Naive thymus-derived CD8-positive, alpha-beta T cell (primary cell): ENCODE measurements at regions not wholly inside any gene's neighbourhood (a gene's known extent, or its start where the extent isn't known, plus 50 kb on each side); places are given as distances from the start of the nearest gene placed in this dataset.

Source experiments
- ATAC-seq, 2 donors: fragments of 150-1000 bp; cut with Tn5 transposase in 1 of 2; sonication (Bioruptor Pico), chemical (Tn5 transposase) in 1 of 2; 1 replicate in 1 of 2; 2 replicates in 1 of 2; pipeline ENCODE4 v1.10.0; 2021; ENCODE audit warnings: mild to moderate bottlenecking in 2 of 2, moderate library complexity in 2 of 2
- POLR2A ChIA-PET: fragments of 350-600 bp; sonication (Branson Sonifier 250); formaldehyde crosslinking; loops from one replicate; lab custom pipeline; 2021; ENCODE audit warnings: antibody characterized with exemption; lab: Charles Lee
- DNase-seq, 10 donors: peaks; one replicate each; pipeline versions ENCODE4 v3.0.0 to v3.0.0-alpha.2; 2020 to 2022
- H3K27ac Mint-ChIP-seq, 10 donors: one replicate each; pipeline ENCODE4 v1.8.0; 2020 to 2022; ENCODE audit warnings: mild to moderate bottlenecking in 10 of 10, mixed read lengths in 10 of 10, moderate library complexity in 4 of 10, inconsistent platforms in 1 of 10
- H3K27me3 Mint-ChIP-seq, 5 donors: one replicate each; pipeline ENCODE4 v1.8.0; 2021 to 2022; ENCODE audit warnings: mixed read lengths in 5 of 5
- H3K36me3 Mint-ChIP-seq, 3 donors: one replicate each; pipeline ENCODE4 v1.8.0; 2020 to 2022; ENCODE audit warnings: mixed read lengths in 3 of 3, mild to moderate bottlenecking in 2 of 3, inconsistent platforms in 1 of 3
- H3K4me1 Mint-ChIP-seq, 4 donors: one replicate each; pipeline ENCODE4 v1.8.0; 2021 to 2022; ENCODE audit warnings: mixed read lengths in 4 of 4
- H3K4me3 Mint-ChIP-seq, 10 donors: one replicate each; pipeline ENCODE4 v1.8.0; 2020 to 2022; ENCODE audit warnings: mild to moderate bottlenecking in 10 of 10, mixed read lengths in 10 of 10, moderate library complexity in 6 of 10, inconsistent platforms in 1 of 10
- H3K9me3 Mint-ChIP-seq, 9 donors: one replicate each; pipeline ENCODE4 v1.8.0; 2020 to 2022; ENCODE audit warnings: mixed read lengths in 9 of 9, mild to moderate bottlenecking in 3 of 9, inconsistent platforms in 1 of 9, moderate library complexity in 1 of 9

DNA sequence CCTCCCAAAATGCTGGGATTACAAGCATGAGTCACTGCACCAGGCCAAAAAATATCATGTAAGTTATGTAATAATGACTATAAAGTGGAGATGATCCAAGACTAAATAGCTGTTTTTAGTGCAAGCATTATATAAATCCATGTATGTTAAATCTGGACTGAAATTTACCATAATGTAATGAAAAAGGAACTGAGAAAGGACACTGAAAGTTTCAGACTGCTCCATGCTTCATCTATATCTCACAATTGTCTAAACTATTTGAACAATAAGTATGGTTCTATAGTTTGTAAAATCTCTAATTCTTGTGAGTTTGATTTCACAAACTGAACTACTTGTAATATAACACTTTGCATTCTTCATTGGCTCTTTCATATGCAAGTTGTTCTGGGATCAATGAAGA, 2299.5 kb downstream of the PCDH9 start:
- Mint-ChIP-seq H3K36me3 (no peaks in the 10 kb centered on the region), H3K4me1 (no peaks in the 10 kb centered on the region), H3K27ac (no peak overlapping the region), H3K27me3 (no peaks in the 10 kb centered on the region), H3K4me3 (no peak overlapping the region), H3K9me3 (peaks cover 0 to 11% (median 3%) of the 10 kb centered on the region in 9 donors)
- POLR2A ChIA-PET, result no interaction called here
- DNase-seq (no peak), ATAC-seq (no peak)

DNA sequence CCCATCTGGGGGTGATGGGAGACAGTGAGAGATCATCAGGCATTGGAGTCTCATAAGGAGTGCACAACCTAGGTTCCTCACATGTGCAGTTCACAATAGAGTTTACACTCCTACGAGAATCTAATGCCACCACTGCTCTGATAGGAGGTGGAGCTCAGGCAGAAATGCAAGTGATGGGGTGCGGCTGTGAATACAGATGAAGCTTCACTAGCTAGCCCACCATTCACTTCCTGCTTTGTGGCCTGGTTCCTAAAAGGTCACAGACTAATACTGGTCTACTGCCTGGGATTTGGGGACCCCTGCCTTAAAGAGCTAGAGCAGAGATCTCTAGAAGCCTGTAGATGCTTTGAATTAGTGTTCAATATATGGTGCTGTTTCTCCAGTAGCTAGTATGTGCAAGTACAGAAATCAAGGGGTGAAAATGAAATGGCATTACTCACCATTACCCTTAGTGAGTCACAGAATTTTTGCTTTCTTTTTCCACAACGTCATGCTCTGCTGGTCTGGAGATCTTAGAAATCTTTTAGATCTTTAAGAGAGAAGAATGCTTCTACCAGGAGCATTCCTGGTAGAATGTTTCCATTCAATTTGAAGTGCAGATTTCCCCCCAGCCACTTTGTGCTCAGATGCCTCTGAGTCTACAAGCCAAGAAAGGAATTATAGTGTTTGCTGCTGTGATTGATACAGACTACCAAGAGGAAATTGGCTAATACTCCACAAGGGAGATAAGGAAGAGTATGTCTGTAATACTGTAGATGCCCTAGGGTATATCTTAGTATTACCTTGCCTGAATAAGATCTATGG, 2301.2 kb downstream of the PCDH9 start:
- POLR2A ChIA-PET, result no interaction called here
- no peak overlapping the region for H3K27ac Mint-ChIP-seq

DNA sequence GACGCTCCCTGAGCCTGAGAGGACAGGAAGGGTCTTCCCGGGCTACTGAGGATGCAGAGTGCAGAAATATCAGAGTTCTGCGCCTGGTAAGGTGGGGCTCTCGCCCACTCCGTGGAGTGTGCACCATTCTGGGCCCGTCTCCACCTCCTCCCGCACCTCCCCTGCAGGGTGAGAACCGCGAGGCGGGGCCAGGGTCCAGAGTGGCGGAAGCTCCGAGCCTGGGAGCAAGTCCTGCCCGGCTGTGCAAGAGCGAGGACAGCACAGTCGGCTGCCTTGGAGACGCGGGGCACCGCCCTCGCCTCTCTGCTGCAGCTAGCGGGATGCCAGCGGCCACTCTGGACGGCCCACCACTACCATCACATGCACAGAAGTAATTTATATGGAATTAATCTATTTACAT, 2304.4 kb downstream of the PCDH9 start:
- Mint-ChIP-seq H3K4me3 (no peak overlapping the region), H3K36me3 (no peaks in the 10 kb centered on the region), H3K4me1 (peaks cover 0 to 2% (median 0%) of the 10 kb centered on the region in 4 donors), H3K9me3 (peaks cover 0 to 20% (median 8%) of the 10 kb centered on the region in 9 donors), H3K27ac (no peak overlapping the region), H3K27me3 (no peaks in the 10 kb centered on the region)
- POLR2A ChIA-PET, result no interaction called here
- ATAC-seq (no peak), DNase-seq (peak in 1 of 10 donors; percentile 24)

More for the DNA sequence above, 2301.2 kb downstream of the PCDH9 start:
- H3K27me3 Mint-ChIP-seq, result no peaks in the 10 kb centered on the region
- peaks cover 0 to 10% (median 3%) of the 10 kb centered on the region in 9 donors for H3K9me3 Mint-ChIP-seq
- ATAC-seq, result no peak
- H3K4me3 Mint-ChIP-seq, result no peak overlapping the region
- no peaks in the 10 kb centered on the region for H3K36me3 Mint-ChIP-seq
- DNase-seq, result no peak
- no peaks in the 10 kb centered on the region for H3K4me1 Mint-ChIP-seq

DNA sequence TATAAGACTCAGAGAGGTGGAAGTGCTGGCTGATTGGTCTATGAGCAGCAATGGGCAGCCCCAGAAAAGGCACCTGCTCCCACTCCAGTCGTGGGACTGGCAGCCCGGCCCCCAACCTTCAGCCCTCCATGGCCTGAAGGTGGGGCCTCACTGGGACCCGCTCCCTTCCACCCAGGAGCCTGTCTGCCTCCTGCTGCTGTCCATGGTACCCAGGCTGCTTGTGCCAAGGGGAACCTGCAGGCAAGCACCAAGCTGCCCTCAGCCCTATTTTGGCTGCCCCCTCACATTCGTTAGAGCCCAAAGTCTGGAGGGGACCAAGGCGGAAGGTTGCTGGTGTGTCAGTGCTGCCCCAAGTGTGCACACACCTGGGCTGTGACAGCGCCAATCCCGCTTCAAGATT, 2304.9 kb downstream of the PCDH9 start:
- DNase-seq, result peak in 1 of 10 donors; percentile 28
- H3K27ac Mint-ChIP-seq, result no peak overlapping the region
- peaks cover 0 to 2% (median 0%) of the 10 kb centered on the region in 4 donors for H3K4me1 Mint-ChIP-seq
- no peaks in the 10 kb centered on the region for H3K36me3 Mint-ChIP-seq
- POLR2A ChIA-PET, result no interaction called here
- H3K27me3 Mint-ChIP-seq, result no peaks in the 10 kb centered on the region
- H3K4me3 Mint-ChIP-seq, result no peak overlapping the region
- peaks cover 0 to 21% (median 8%) of the 10 kb centered on the region in 9 donors for H3K9me3 Mint-ChIP-seq
- ATAC-seq, result no peak

DNA sequence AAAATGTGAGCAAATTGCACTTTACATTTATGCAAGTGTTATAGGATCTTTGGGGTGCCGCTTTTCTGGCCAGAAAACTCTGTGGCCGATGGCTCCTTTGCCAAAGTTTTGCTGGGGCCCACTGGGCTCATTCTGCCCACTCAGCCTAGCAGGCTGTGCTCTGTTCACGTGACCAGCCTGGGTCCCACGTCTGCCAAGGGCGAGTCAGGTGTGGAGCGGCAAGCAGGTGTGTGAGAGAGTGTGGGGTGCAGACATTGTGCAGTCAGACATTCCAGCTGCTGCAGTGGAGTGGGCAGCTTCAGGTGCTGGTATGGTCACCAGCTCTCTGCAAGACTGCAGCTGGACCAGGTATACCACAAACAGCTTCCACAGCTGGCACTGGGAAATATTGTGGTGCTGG, 2305.7 kb downstream of the PCDH9 start:
- Mint-ChIP-seq H3K27ac (no peak overlapping the region), H3K9me3 (peaks cover 0 to 21% (median 8%) of the 10 kb centered on the region in 9 donors), H3K4me3 (no peak overlapping the region), H3K36me3 (no peaks in the 10 kb centered on the region), H3K4me1 (peaks cover 0 to 2% (median 0%) of the 10 kb centered on the region in 4 donors), H3K27me3 (no peaks in the 10 kb centered on the region)
- ATAC-seq (no peak), DNase-seq (no peak)
- POLR2A ChIA-PET, result no interaction called here

DNA sequence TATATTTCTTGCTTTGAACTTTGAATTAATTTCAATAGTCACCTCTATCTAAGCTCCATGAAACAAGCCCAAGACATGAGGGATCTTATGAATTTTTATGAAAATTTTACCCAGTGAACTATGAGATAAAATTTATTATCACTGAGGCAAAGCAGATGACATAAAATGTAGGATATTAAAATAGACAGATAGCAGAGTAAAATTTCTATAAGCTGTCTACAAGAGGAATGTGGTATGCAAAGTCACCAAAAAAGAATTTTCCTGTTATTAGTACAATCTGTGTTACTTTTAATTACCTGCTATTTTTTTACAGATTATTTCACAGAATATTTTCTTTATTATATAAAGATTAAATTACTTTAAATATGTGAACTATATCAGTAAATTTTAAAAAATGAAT, 2312.6 kb downstream of the PCDH9 start:
- peaks cover 0 to 2% (median 0%) of the 10 kb centered on the region in 4 donors for H3K4me1 Mint-ChIP-seq

DNA sequence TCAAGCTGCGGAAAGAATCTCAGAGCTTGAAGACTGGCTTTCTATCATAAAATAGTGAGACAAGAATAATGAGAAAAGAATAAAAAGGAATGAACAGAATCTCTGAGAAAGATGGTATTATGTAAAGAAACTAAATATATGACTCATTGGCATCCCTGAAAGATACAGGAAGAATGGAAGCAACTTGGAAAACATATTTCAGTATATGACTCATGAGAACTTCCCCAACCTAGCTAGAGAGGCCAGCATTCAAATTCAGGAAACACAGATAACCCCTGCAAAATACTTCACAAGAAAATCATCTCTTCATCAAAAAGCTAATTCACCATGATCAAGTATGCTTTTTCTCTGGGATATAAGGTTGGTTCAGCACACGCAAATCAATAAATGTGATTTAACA, 2318.0 kb downstream of the PCDH9 start:
- H3K27ac Mint-ChIP-seq, result no peak overlapping the region
- H3K4me3 Mint-ChIP-seq, result no peak overlapping the region
- peaks cover 0 to 47% (median 8%) of the 10 kb centered on the region in 9 donors for H3K9me3 Mint-ChIP-seq
- H3K27me3 Mint-ChIP-seq, result no peaks in the 10 kb centered on the region
- H3K4me1 Mint-ChIP-seq, result no peaks in the 10 kb centered on the region
- DNase-seq (no peak), ATAC-seq (no peak)
- H3K36me3 Mint-ChIP-seq, result no peaks in the 10 kb centered on the region
- POLR2A ChIA-PET, result no interaction called here

More for the DNA sequence above, 2312.6 kb downstream of the PCDH9 start:
- no peak overlapping the region for H3K27ac Mint-ChIP-seq
- H3K9me3 Mint-ChIP-seq, result peaks cover 0 to 32% (median 11%) of the 10 kb centered on the region in 9 donors
- POLR2A ChIA-PET, result no interaction called here
- ATAC-seq (no peak), DNase-seq (no peak)
- no peak overlapping the region for H3K4me3 Mint-ChIP-seq
- H3K36me3 Mint-ChIP-seq, result no peaks in the 10 kb centered on the region
- no peaks in the 10 kb centered on the region for H3K27me3 Mint-ChIP-seq

DNA sequence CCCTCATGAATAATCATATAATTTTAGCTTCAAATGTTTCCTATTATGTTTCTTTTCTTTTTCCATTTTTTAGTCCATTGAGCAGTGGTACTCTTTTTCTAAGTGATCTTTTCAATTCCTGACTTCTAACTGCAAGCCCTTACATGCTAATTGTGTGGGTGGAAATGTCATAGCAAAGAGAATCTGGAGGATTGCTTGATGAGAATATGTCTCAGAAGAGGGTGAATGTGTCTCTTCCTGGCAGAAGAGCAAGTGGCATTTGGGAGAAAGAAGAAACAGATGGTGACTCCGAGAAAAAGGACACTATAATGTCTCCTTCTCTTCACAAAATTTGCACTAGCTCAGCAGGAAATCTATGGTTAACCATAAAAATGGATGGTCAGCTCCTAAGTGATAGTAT, 2320.0 kb downstream of the PCDH9 start:
- Mint-ChIP-seq H3K9me3 (peaks cover 0 to 42% (median 7%) of the 10 kb centered on the region in 9 donors), H3K4me3 (no peak overlapping the region), H3K36me3 (no peaks in the 10 kb centered on the region), H3K27ac (no peak overlapping the region), H3K4me1 (no peaks in the 10 kb centered on the region), H3K27me3 (no peaks in the 10 kb centered on the region)
- ATAC-seq (no peak), DNase-seq (no peak)
- POLR2A ChIA-PET, result no interaction called here

DNA sequence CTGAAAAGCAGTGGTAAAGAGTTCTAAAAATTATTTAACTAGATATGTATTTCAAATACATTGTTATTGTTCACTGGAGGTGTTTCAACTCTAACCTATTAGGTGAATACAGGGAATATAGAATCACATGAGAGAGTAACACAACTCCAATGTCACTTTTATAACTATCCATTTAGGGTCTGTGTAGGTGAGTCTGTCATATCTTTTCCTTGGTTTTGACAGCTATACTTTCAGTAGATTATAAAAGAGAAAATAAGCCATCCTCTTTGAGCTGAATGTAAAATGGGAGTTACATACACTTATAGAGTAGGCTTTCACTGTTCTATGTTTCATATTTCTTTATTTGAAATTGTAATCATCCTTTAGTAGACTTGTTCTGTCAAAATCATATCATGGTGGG, 2321.0 kb downstream of the PCDH9 start:
- ATAC-seq (no peak), DNase-seq (no peak)
- peaks cover 0 to 49% (median 8%) of the 10 kb centered on the region in 9 donors for H3K9me3 Mint-ChIP-seq
- no peaks in the 10 kb centered on the region for H3K4me1 Mint-ChIP-seq
- POLR2A ChIA-PET, result no interaction called here
- no peaks in the 10 kb centered on the region for H3K27me3 Mint-ChIP-seq
- H3K4me3 Mint-ChIP-seq, result no peak overlapping the region
- H3K27ac Mint-ChIP-seq, result no peak overlapping the region
- no peaks in the 10 kb centered on the region for H3K36me3 Mint-ChIP-seq

DNA sequence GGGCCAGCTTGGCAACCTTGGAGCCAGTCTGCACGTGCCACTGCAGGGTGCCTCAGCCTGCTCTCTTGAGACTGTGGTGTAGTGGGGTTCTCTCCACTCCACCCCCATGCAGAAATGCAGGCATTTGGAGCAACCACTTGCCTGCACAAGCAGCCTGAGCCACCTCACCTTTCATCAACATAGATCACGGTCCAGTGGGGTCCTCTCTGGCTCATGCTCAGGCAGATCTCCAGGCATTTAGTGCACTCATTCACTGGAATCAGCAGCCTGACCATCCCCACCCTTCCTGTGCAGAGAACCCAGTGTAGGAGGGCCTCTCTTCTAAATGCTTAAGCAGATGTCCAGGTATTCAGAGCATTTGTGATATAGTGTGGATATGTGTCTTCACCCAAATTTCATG, 2330.1 kb downstream of the PCDH9 start:
- no peak overlapping the region for H3K27ac Mint-ChIP-seq
- peaks cover 5 to 30% (median 9%) of the 10 kb centered on the region in 9 donors for H3K9me3 Mint-ChIP-seq
- no peak overlapping the region for H3K4me3 Mint-ChIP-seq
- no peaks in the 10 kb centered on the region for H3K4me1 Mint-ChIP-seq
- no peaks in the 10 kb centered on the region for H3K27me3 Mint-ChIP-seq
- DNase-seq, result no peak
- ATAC-seq, result no peak
- POLR2A ChIA-PET, result no interaction called here
- H3K36me3 Mint-ChIP-seq, result no peaks in the 10 kb centered on the region

DNA sequence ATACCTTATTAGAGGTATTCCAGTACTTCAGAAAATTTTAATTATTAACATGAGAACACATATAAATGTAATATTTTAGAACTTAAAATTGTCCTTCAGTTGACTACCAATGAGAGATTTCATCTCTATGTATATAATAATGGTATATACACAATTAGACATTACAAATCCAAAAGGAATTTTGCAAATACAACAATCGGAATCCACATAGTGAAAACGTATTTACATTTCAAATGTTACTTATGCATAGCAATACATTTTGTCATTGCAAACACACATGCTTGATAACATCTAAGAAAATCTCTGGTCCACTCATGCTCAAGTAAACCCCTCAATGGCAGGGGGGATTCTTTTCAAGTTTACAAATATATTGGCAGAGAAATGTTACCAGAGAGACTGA, 2345.2 kb downstream of the PCDH9 start:
- DNase-seq (no peak), ATAC-seq (no peak)
- POLR2A ChIA-PET, result no interaction called here
- Mint-ChIP-seq H3K36me3 (no peaks in the 10 kb centered on the region), H3K27ac (no peak overlapping the region), H3K4me3 (no peak overlapping the region), H3K4me1 (no peaks in the 10 kb centered on the region), H3K9me3 (peaks cover 0 to 20% (median 5%) of the 10 kb centered on the region in 9 donors), H3K27me3 (no peaks in the 10 kb centered on the region)

DNA sequence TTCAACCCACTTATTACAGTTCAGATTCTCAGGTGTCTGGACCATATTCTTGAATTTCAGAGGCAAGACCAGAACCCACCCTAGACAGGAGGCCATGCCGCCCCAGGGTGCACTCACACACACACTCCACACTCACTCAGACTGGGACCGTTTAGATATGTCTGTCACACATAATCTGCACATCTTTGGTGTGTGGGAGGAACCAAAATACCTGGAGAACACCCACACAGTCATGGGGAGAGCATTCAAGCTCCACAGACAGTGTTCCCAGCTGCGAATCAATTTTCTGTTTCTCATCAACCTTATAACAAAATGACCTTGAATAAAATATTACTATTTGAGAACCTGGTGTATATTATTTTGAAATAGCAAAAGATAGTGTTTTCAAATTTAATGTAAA, 2353.0 kb downstream of the PCDH9 start:
- ATAC-seq (no peak), DNase-seq (no peak)
- no peaks in the 10 kb centered on the region for H3K36me3 Mint-ChIP-seq
- H3K4me3 Mint-ChIP-seq, result no peak overlapping the region
- POLR2A ChIA-PET, result no interaction called here
- peaks cover 0 to 9% (median 0%) of the 10 kb centered on the region in 9 donors for H3K9me3 Mint-ChIP-seq
- no peak overlapping the region for H3K27ac Mint-ChIP-seq
- H3K4me1 Mint-ChIP-seq, result no peaks in the 10 kb centered on the region
- no peaks in the 10 kb centered on the region for H3K27me3 Mint-ChIP-seq

DNA sequence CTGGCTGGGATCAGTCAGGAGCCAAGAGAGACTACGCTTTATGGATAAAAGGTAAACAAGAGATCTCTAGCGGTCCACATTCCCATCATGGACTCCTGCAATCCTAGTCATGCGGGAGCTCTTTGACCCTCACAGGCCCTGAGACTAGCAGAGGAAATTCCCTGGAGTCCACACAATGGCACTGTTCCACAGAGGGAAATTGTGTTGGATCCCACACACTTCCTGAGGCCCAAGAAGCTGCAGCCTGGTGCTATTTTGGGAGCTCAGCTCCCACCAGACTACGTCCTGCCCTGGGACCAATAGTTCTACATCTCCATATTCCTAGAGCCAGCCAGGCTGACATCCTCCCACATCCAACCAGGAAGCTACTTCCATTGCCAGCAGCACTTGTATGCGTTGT, 2358.4 kb downstream of the PCDH9 start:
- no peaks in the 10 kb centered on the region for H3K4me1 Mint-ChIP-seq
- H3K9me3 Mint-ChIP-seq, result peaks cover 0 to 9% (median 4%) of the 10 kb centered on the region in 9 donors
- H3K4me3 Mint-ChIP-seq, result no peak overlapping the region
- DNase-seq (no peak), ATAC-seq (no peak)
- no peaks in the 10 kb centered on the region for H3K36me3 Mint-ChIP-seq
- no peaks in the 10 kb centered on the region for H3K27me3 Mint-ChIP-seq
- no peak overlapping the region for H3K27ac Mint-ChIP-seq
- POLR2A ChIA-PET, result no interaction called here

DNA sequence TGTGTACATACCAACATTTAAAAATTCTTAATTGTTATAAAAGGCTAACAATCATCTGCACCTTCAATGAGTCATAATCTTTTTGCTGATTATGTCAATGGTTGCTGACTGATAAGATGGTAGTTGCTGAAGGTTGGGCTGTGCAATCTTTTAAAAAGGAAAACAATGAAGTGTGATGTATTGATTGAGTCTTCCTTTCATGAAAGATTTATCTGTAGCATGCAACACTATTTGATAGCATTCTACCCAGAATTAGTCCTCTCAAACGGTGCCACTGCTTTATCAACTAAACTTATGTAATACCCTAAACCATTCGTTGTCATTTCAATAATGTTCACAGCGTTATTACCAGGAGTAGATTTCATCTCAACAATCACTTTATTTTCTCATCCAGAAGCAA, 2360.6 kb downstream of the PCDH9 start:
- no peaks in the 10 kb centered on the region for H3K4me1 Mint-ChIP-seq
- peaks cover 0 to 10% (median 4%) of the 10 kb centered on the region in 9 donors for H3K9me3 Mint-ChIP-seq
- H3K27me3 Mint-ChIP-seq, result no peaks in the 10 kb centered on the region
- H3K36me3 Mint-ChIP-seq, result no peaks in the 10 kb centered on the region
- ATAC-seq (no peak), DNase-seq (no peak)
- H3K4me3 Mint-ChIP-seq, result no peak overlapping the region
- no peak overlapping the region for H3K27ac Mint-ChIP-seq
- POLR2A ChIA-PET, result no interaction called here
